SIG-M5 treated with dmso at 0.1 percent for 504 hours (cell line): ENCODE measurements at regions not wholly inside any gene's neighbourhood (a gene's known extent, or its start where the extent isn't known, plus 50 kb on each side); places are given as distances from the start of the nearest gene placed in this dataset.
"Not testable (repeated sequence)": the region's sequence is repeated elsewhere in the genome, so short reads cannot be mapped to it uniquely, and the experiment has no call there.

ENCODE experiments used
- DNase-seq: peaks from one replicate; lab custom pipeline; 2025; ENCODE audit not compliant: unreplicated experiment; lab: John Stamatoyannopoulos, UW

- peak; percentile 100 for DNase-seq
These were observed 148.1 kb upstream of the NOTCH2NLA start for GRCh38 chr1:146376708-146377496.

GRCh38 chr1:146376309-146376707, 147.5 kb upstream of the NOTCH2NLA start:
- peak; percentile 74 for DNase-seq

- not testable (repeated sequence) for DNase-seq
These were observed 146.3 kb upstream of the NOTCH2NLA start for GRCh38 chr1:146375108-146375507.

DNA sequence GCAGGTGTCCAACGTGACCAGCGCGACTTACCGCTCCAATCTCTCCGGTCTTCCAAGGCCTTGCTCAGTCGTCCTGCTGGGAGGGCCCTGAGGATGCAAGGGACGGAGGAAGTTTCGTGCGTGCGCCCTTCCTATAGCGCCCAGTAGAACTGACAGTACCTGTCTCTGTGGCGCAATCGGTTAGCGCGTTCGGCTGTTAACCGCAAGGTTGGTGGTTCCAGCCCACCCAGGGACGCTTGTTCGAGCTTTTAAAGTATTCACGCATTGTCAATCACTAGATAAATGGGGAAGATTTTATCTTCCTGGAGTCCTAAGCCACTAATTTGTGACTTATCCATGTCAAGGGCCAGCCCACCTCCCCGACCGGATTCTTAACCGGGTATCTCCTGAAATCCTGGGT, 141.1 kb upstream of the NOTCH2NLA start:
- DNase-seq, result peak; percentile 39

- not testable (repeated sequence) for DNase-seq
These were observed 126.6 kb upstream of the NOTCH2NLA start for GRCh38 chr1:146355373-146355772.

DNA sequence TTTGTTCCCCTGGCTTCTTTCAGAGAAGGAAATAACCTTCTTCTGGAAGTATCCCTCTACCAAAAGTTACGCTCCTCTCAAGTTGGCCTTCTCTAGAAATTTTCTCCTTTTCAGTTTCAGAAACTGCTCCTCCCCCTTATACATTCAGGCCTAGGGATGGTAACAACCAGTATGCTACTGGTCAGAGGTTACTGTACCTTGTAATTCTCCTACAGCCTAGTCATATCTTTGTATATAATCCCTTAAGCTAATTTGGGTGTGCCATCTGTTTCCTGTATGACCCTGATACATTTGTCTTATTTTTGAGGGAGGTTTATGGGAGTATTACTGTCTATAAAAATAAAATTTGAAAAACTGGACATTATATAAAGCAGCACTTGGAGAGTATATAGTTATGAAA, 98.0 kb upstream of the NOTCH2NLA start:
- DNase-seq, result not testable (repeated sequence)

GRCh38 chr1:146324463-146324862, 95.6 kb upstream of the NOTCH2NLA start:
- DNase-seq, result not testable (repeated sequence)

GRCh38 chr1:146323302-146323701, 94.5 kb upstream of the NOTCH2NLA start:
- not testable (repeated sequence) for DNase-seq

DNA sequence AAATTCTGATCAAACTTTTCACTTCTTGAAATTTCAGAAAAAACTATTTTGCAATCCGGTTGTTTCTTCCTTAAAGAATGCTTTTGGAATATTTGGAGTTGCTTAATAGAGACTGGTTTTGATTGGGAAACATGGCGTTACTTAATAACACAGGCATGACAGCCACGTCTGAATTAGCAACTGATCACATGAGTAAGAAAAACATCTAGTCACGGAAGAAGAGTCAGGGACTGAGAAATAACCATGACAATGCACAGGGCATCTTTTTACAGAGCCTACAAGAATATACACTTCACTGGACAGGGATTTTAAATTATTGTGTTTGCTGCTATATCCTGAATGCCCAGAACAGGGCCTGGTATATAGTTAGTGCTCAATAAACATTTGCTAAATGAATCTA, 94.1 kb upstream of the NOTCH2NLA start:
- DNase-seq, result not testable (repeated sequence)

DNA sequence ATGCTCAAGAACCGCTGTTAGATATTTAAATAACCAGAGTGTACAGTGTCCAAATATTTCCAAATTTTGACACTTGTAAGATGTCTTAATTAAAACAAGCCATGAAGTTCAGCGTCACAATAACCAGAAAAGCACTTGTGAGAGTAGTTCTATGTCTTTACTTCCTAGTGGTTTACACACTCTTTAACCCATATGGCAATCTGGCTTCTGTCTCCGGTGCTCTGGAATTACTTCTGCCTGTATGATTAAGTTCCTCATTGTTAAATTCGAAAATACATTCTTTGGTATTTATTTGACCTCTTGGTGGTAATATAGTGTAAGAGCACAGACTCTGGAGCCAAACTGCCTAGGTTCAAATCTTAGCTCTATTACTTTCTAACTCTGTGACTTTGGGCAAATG, 89.9 kb upstream of the NOTCH2NLA start:
- DNase-seq, result not testable (repeated sequence)

- DNase-seq, result not testable (repeated sequence)
These were observed 89.0 kb upstream of the NOTCH2NLA start for GRCh38 chr1:146317785-146318184.

GRCh38 chr1:146314449-146315246, 85.8 kb upstream of the NOTCH2NLA start:
- not testable (repeated sequence) for DNase-seq

GRCh38 chr1:146310579-146310978, 81.8 kb upstream of the NOTCH2NLA start:
- not testable (repeated sequence) for DNase-seq

DNA sequence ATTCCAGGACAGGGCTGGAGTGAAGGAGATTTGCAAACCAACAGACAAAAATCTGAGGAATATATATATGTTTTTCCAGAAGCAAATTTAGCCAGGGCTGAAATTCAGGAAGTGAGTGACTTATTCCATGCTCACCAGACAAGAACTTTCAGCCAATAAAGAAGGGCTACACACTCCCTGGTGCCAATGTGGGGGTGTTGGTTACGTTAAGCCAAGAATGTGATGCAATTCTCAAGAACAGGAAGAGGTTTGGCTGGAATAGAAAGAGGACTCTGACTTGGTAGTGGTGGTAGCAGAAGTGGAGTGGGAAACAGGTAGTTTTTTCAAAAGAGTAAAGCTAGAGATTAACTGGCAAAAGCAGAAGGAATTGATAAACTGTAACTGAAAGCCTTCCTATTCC, 80.6 kb upstream of the NOTCH2NLA start:
- DNase-seq, result not testable (repeated sequence)

- DNase-seq, result not testable (repeated sequence)
These were observed 80.1 kb upstream of the NOTCH2NLA start for GRCh38 chr1:146308892-146309291.

- DNase-seq, result not testable (repeated sequence)
These were observed 79.3 kb upstream of the NOTCH2NLA start for GRCh38 chr1:146308152-146308551.

DNA sequence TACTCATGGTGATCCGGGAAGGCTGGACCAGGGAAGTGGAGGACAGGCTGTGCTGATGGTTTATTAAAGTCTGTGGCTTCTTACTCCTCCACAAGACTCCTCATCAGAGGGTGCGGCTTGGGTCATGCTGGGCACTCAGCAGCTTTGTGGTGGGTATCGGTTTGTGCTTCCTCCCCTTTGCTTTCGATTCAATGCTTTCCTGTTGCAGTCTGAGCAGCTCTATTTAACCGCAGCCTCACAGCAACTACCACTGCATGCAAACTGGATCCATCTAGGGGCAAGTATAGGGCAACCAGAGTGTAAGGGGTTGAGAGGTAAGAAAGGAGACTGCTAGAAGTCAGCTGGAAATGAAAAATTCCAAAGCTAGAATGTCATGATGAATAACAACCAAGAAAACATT, 78.8 kb upstream of the NOTCH2NLA start:
- DNase-seq, result not testable (repeated sequence)

DNA sequence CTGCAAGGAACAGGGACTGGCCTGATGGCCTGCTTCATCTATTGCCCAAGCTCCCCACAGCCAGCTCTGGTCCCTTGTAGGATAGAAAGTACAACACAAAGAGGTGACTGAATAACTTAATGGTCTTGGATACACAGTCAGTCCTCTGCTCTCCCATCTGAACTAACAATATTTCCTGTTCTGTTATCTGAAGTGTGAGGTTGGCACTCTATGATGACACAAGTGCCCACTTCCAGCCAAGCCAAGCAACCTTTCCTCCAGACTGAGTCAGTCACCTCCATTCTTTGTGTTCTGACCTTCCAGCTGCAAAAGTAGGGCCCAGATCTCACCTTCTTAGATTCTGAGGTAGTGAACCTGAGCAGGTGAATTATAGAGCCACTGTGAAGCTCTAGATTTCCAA, 77.8 kb upstream of the NOTCH2NLA start:
- DNase-seq, result not testable (repeated sequence)

DNA sequence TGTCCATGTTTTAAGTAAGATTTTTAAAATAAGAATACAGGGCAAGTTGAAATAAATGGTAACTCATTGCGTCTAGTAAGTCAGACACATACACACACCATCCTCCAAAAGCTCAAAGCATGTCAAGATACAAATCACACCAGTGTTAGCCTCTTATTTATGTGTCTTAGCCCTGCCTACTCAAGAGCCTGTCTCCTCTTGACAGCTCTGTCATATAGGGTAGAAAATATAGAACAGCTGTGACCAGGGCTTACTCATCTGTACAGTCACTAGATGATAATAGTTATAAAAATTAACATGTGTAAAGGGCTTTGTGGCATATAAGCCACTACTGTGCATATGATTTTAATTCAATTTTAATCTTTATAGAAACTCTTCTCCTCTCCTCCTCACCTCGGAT, 76.6 kb upstream of the NOTCH2NLA start:
- DNase-seq, result not testable (repeated sequence)

GRCh38 chr1:146298575-146298897, 69.7 kb upstream of the NOTCH2NLA start:
- DNase-seq, result not testable (repeated sequence)

GRCh38 chr1:146297781-146298574, 69.2 kb upstream of the NOTCH2NLA start:
- DNase-seq, result not testable (repeated sequence)
